ENCODE measurements at regions not wholly inside any gene's neighbourhood (a gene's known extent, or its start where the extent isn't known, plus 50 kb on each side); places are given as distances from the start of the nearest gene placed in this dataset.

- no peak for TF ChIP-seq CTCF (IDR thresholded peaks at IDR 0.05; ENCODE audit: low read depth, low read length, missing input control)
- no peak for TF ChIP-seq MAX (IDR thresholded peaks at IDR 0.05)
- TF ChIP-seq RAD21 (IDR thresholded peaks at IDR 0.05): no peak
- no peak for TF ChIP-seq ATF3 (IDR thresholded peaks at IDR 0.05)
- TF ChIP-seq GABPA (IDR thresholded peaks at IDR 0.05 in 1 of 2, conservative IDR thresholded peaks at IDR 0.05 in 1 of 2): no peak
- TF ChIP-seq SP1 (IDR thresholded peaks at IDR 0.05): no peak
- TF ChIP-seq YY1 (IDR thresholded peaks at IDR 0.05): no peak
- TF ChIP-seq RXRA (IDR thresholded peaks at IDR 0.05): no peak
- TF ChIP-seq EGR1 (IDR thresholded peaks at IDR 0.05; ENCODE audit: low read depth in 2 of 2): no peak
- TF ChIP-seq JUND (IDR thresholded peaks at IDR 0.05): no peak
- TF ChIP-seq REST (IDR thresholded peaks at IDR 0.05): no peak
Measured at GRCh38 chr4:126182786-126183185, 868.0 kb downstream of the FAT4 start.
